Spinal cord (tissue), 9 donors: ENCODE measurements at regions not wholly inside any gene's neighbourhood (a gene's known extent, or its start where the extent isn't known, plus 50 kb on each side); places are given as distances from the start of the nearest gene placed in this dataset.
"Not testable (repeated sequence)": the region's sequence is repeated elsewhere in the genome, so short reads cannot be mapped to it uniquely, and the experiment has no call there.

Experiments
- DNase-seq, 6 donors: peaks; one replicate each; pipeline versions ENCODE4 v3.0.0 to v3.0.0-alpha.2; 2013 to 2015; ENCODE audit warnings: low spot score in 6 of 6, low read depth in 4 of 6
- H3K27ac ChIP-seq: one replicate; pipeline ENCODE4 v1.5.1; 2013; ENCODE audit warnings: low read depth, low read length, control low read depth
- H3K27me3 ChIP-seq: one replicate; pipeline ENCODE4 v1.6.1; 2013; ENCODE audit warnings: low read length; ENCODE audit not compliant: control insufficient read depth, insufficient read depth
- H3K36me3 ChIP-seq: one replicate; pipeline ENCODE4 v1.6.1; 2013; ENCODE audit warnings: low read length; ENCODE audit not compliant: control insufficient read depth, insufficient read depth
- H3K4me1 ChIP-seq: one replicate; pipeline ENCODE4 v1.6.1; 2013; ENCODE audit warnings: low read length; ENCODE audit not compliant: control insufficient read depth, insufficient read depth
- H3K4me3 ChIP-seq: one replicate; pipeline ENCODE4 v1.5.1; 2013; ENCODE audit warnings: low read depth, low read length, control low read depth
- H3K9me3 ChIP-seq: one replicate; pipeline ENCODE4 v1.6.1; 2013; ENCODE audit warnings: low read length; ENCODE audit not compliant: control insufficient read depth, insufficient read depth
- WGBS: methylation state at CpG from one replicate; pipeline ENCODE4 v1.1.5; 2013; ENCODE audit warnings: missing lambda C conversion rate; ENCODE audit not compliant: insufficient coverage; 5-methylcytosine and 5-hydroxymethylcytosine counted together
- donor health status: healthy.

DNA sequence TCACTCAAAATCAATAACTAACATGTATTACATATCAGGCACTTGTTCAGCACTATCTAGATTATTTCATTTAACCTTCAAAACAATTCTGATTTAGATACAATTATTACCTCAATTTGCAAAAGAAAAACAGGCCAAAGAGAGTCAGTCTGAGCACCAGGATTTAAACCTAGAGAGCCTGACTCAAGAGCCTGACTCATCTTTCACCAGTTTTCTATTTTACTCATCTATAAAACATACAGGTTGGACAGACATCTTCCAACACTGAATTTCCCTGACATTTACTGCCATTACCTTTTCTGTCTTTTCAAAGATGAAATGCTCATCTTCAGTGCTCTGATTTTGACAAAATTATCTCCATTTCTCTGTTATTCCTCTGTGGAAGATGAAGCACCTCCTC is 116.5 kb downstream of the MRPL39 start:
- no peaks in the 10 kb centered on the region for H3K9me3 ChIP-seq
- no peaks in the 10 kb centered on the region for H3K4me1 ChIP-seq
- no peak overlapping the region for H3K27ac ChIP-seq

DNA sequence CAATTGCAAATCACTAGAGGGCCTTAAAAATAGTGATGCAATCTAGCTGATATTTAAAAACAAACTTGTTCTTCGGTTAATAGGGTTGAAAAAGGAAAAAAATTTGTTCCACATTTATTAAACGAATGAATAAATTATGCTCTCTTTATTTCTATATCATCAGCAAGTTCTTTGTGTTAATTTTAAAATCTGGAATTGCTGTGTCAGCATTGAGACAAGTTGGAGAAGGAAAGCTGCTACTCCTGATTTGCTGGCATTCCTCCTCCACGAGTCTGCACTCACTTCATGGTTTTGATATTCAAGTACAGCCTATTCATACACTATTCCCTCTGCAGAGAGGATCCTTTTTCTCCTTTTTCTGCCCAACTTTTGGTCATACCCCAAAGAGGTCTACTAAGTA is 117.6 kb downstream of the MRPL39 start:
- WGBS: 80% methylated on average over 1 of the region's 3 CpGs
- no peak for DNase-seq
- Histone ChIP-seq H3K4me3 (no peak overlapping the region), H3K9me3 (no peaks in the 10 kb centered on the region), H3K27ac (no peak overlapping the region), H3K27me3 (no peaks in the 10 kb centered on the region), H3K4me1 (no peaks in the 10 kb centered on the region), H3K36me3 (no peaks in the 10 kb centered on the region)

More for the DNA sequence above, 116.5 kb downstream of the MRPL39 start:
- Histone ChIP-seq H3K4me3 (no peak overlapping the region), H3K36me3 (no peaks in the 10 kb centered on the region), H3K27me3 (no peaks in the 10 kb centered on the region)
- DNase-seq: no peak

DNA sequence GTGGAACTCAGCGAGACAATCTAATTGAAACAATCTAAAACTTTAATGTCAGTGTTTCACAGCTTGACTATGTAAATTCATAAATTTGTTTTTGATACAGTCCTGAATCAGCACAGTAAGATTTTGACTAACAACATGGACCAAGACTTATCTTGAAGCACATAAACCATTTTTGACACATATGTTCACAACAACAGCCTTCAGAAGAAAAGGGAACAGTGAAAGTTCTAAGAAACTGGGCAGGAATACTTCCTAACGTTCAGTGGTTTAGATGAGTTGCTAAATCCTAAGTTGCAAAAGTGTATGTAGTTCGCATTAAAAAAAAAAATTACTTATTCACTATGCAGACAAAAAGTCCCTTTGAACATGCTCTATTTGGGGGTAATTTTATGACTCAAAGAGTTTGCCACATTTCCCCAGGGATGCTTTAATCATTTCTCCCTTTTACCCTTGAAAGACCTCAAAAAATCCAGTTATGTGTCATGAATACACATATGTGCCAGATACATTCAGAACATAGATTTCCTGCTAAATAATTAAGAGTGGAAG is 120.2 kb downstream of the MRPL39 start:
- no CpG with 5 or more reads among the region's 3 CpGs for WGBS
- H3K4me3 ChIP-seq: no peak overlapping the region

GRCh38 chr21:25485914-25486313 is 121.4 kb downstream of the MRPL39 start:
- no CpG with 5 or more reads among the region's 2 CpGs for WGBS
- H3K4me3 ChIP-seq: no peak overlapping the region
- no peak overlapping the region for H3K27ac ChIP-seq
- H3K27me3 ChIP-seq: no peaks in the 10 kb centered on the region
- no peaks in the 10 kb centered on the region for H3K36me3 ChIP-seq
- H3K9me3 ChIP-seq: peaks cover 6% of the 10 kb centered on the region
- no peaks in the 10 kb centered on the region for H3K4me1 ChIP-seq
- DNase-seq: no peak

More for the DNA sequence above, 120.2 kb downstream of the MRPL39 start:
- H3K4me1 ChIP-seq: no peaks in the 10 kb centered on the region
- H3K27me3 ChIP-seq: no peaks in the 10 kb centered on the region
- H3K36me3 ChIP-seq: no peaks in the 10 kb centered on the region
- no peak overlapping the region for H3K27ac ChIP-seq
- no peak for DNase-seq
- no peaks in the 10 kb centered on the region for H3K9me3 ChIP-seq

DNA sequence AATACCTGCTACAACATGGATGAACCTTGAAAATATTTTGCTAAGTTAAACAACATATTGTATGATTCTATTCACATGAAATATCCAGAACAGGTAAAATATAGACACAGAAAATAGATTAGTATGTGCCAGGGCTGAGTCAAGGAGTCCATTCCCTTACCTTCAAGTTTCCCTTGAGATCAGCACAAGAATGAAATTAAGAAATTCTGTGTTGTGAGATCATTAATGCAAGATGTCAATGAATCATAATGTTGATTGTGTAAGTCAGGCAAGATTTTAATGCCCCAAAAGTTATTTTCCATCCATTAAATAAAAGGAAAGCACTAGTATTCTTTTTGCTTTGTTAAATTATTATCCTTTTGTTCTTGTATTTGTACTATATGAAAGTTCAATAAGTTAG is 139.4 kb downstream of the MRPL39 start:
- Histone ChIP-seq H3K4me1 (no peaks in the 10 kb centered on the region), H3K4me3 (no peak overlapping the region), H3K36me3 (no peaks in the 10 kb centered on the region), H3K9me3 (no peaks in the 10 kb centered on the region), H3K27ac (no peak overlapping the region), H3K27me3 (no peaks in the 10 kb centered on the region)
- no peak for DNase-seq

- not testable (repeated sequence) for H3K4me3 ChIP-seq, H3K27ac ChIP-seq, H3K4me1 ChIP-seq, H3K9me3 ChIP-seq, DNase-seq, H3K27me3 ChIP-seq, H3K36me3 ChIP-seq
- no CpG with 5 or more reads among the region's 5 CpGs for WGBS
These were observed 140.2 kb downstream of the MRPL39 start for GRCh38 chr21:25467071-25467470.

DNA sequence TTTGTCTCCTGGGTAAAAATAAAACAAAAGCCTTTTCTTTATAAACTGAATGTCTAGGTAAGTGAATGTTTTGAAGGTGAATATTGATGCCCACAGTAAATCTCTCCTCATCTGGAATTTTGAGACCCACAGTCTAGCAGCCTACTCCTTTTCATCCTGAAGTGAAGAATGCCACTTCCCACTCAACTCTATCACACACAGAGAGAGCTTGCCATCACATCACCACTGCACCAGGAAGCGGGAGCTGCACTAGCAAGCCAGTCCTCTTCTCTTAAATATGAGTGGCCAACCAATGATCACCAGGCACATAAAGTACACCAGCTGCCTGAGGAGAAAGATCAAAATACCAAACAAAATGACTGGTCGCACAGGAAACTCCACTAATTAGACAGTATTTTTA is 140.8 kb downstream of the MRPL39 start:
- H3K9me3 ChIP-seq: no peaks in the 10 kb centered on the region
- WGBS: 80% methylated on average over 1 of the region's 2 CpGs
- DNase-seq: no peak

GRCh38 chr21:25465263-25465662 is 142.0 kb downstream of the MRPL39 start:
- H3K27ac ChIP-seq: no peak overlapping the region
- DNase-seq: no peak
- no peak overlapping the region for H3K4me3 ChIP-seq
- H3K9me3 ChIP-seq: no peaks in the 10 kb centered on the region
- no peaks in the 10 kb centered on the region for H3K36me3 ChIP-seq
- no peaks in the 10 kb centered on the region for H3K27me3 ChIP-seq
- no peaks in the 10 kb centered on the region for H3K4me1 ChIP-seq

More for the DNA sequence above, 140.8 kb downstream of the MRPL39 start:
- H3K36me3 ChIP-seq: no peaks in the 10 kb centered on the region
- no peaks in the 10 kb centered on the region for H3K27me3 ChIP-seq
- no peak overlapping the region for H3K27ac ChIP-seq
- H3K4me3 ChIP-seq: no peak overlapping the region
- no peaks in the 10 kb centered on the region for H3K4me1 ChIP-seq

DNA sequence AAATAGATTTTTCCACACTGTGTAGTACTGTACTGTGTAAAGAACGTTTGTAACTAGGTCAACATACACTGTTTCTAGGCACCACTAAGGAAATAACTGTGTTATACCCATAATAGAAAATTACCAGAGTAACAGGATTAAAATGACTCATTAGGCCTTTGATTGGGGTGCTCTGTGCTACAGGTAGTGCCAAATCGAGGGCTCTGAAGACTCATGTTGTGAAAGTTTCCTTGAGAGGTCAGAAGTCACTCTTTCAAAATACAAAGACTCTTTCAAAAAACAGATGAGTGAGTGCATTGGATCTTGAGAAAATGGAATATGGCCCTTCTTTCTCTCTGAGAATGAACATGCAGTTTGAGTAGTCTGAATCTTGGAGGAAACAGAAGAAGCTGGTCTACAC is 143.0 kb downstream of the MRPL39 start:
- Histone ChIP-seq H3K4me1 (no peaks in the 10 kb centered on the region), H3K36me3 (no peaks in the 10 kb centered on the region), H3K27ac (no peak overlapping the region), H3K27me3 (no peaks in the 10 kb centered on the region), H3K9me3 (no peaks in the 10 kb centered on the region), H3K4me3 (no peak overlapping the region)
- no peak for DNase-seq
- WGBS: no CpG with 5 or more reads among the region's 2 CpGs

GRCh38 chr21:25462517-25462971 is 144.7 kb downstream of the MRPL39 start:
- DNase-seq: no peak
- Histone ChIP-seq H3K36me3 (no peaks in the 10 kb centered on the region), H3K4me3 (no peak overlapping the region), H3K4me1 (no peaks in the 10 kb centered on the region), H3K27me3 (no peaks in the 10 kb centered on the region), H3K27ac (no peak overlapping the region), H3K9me3 (no peaks in the 10 kb centered on the region)
- 55% methylated on average over 5 of the region's 5 CpGs for WGBS
